ENCODE measurements at regions not wholly inside any gene's neighbourhood (a gene's known extent, or its start where the extent isn't known, plus 50 kb on each side); places are given as distances from the start of the nearest gene placed in this dataset.

DNA sequence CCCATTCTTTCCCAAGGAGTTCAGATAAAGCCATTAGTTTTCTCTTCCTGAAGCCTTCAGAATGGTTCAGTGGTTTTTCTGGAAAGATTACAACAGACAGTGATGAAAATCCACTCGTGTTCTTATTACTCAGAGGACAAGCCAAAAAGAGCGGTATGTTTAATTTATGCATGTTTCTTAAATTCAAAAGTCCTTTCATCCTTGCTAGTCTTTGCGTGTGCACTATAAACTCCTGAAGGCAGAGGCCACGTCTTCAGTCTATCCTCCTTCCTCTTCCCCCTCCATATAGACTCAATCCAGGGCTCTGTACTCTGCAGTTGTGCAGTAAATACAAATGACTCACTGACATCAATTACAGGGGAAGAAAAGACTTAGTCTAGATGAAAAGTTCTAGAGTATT, 409.2 kb upstream of the PLXNA2 start:
- Histone ChIP-seq H3K27ac (ENCODE audit: low read length) (no peak overlapping the region), H3K4me1 (ENCODE audit: control insufficient read depth, low read depth, low read length) (no peaks in the 10 kb centered on the region), H3K9me3 (ENCODE audit: control insufficient read depth, low read depth, low read length) (no peaks in the 10 kb centered on the region), H3K27me3 (ENCODE audit: control insufficient read depth, insufficient read depth, low read length) (no peaks in the 10 kb centered on the region), H3K4me3 (ENCODE audit: low read length) (no peak overlapping the region), H3K36me3 (ENCODE audit: control insufficient read depth, low read depth, low read length) (no peaks in the 10 kb centered on the region), H3K9ac (ENCODE audit: low read length) (no peak overlapping the region)

DNA sequence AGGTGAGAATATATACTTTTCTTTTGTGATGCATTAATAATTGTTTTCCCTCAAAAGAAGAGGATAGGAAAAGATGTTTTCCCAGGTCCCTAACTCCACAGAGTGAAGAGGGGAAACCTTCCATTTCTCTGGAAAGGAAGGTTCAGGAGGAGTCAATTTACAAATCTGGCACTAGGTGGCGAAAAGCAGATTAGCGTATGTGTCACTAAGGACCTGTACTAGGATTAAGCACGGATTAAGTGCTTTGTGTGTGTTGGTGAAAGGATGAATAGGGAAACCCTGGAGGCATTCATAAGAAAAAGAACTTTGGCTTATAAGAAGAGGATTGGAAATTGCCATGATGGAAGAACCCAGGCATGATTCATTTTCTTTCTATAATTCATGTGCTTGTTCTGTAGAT, 410.1 kb upstream of the PLXNA2 start:
- Histone ChIP-seq H3K4me1 (ENCODE audit: control insufficient read depth, low read depth, low read length) (no peaks in the 10 kb centered on the region), H3K9me3 (ENCODE audit: control insufficient read depth, low read depth, low read length) (no peaks in the 10 kb centered on the region), H3K27me3 (ENCODE audit: control insufficient read depth, insufficient read depth, low read length) (no peaks in the 10 kb centered on the region), H3K36me3 (ENCODE audit: control insufficient read depth, low read depth, low read length) (no peaks in the 10 kb centered on the region), H3K9ac (ENCODE audit: low read length) (no peak overlapping the region), H3K27ac (ENCODE audit: low read length) (no peak overlapping the region), H3K4me3 (ENCODE audit: low read length) (no peak overlapping the region)

GRCh38 chr1:208665936-208666335, 421.8 kb upstream of the PLXNA2 start:
- H3K27ac ChIP-seq (ENCODE audit: low read length): no peak overlapping the region
- no peaks in the 10 kb centered on the region for H3K9me3 ChIP-seq (ENCODE audit: control insufficient read depth, low read depth, low read length)
- H3K4me3 ChIP-seq (ENCODE audit: low read length): no peak overlapping the region

DNA sequence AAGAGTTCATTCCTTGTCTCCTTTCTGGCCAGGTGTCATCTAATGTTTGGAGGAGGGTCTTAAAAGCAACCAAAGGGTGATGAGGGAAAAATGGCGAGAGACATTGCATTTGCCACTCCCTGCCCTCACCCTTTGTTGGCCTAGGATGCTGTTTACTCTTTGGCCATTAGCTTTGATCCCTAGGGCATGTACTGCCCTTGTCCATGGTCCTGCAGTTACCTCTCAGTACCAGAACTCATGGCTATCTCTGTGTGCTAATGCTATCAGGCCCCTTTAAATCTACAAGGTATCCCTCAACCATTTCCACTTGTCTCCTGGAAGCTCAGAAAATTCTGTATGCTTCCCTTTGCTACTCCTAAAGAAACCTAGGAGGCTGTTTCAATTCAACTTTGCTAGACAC, 424.8 kb upstream of the PLXNA2 start:
- no peak overlapping the region for H3K27ac ChIP-seq (ENCODE audit: low read length)

More at GRCh38 chr1:208665936-208666335, 421.8 kb upstream of the PLXNA2 start:
- no peaks in the 10 kb centered on the region for H3K36me3 ChIP-seq (ENCODE audit: control insufficient read depth, low read depth, low read length)
- no peak overlapping the region for H3K9ac ChIP-seq (ENCODE audit: low read length)
- no peaks in the 10 kb centered on the region for H3K27me3 ChIP-seq (ENCODE audit: control insufficient read depth, insufficient read depth, low read length)
- H3K4me1 ChIP-seq (ENCODE audit: control insufficient read depth, low read depth, low read length): no peaks in the 10 kb centered on the region

GRCh38 chr1:208670778-208671177, 426.6 kb upstream of the PLXNA2 start:
- Histone ChIP-seq H3K27me3 (ENCODE audit: control insufficient read depth, insufficient read depth, low read length) (no peaks in the 10 kb centered on the region), H3K4me3 (ENCODE audit: low read length) (no peak overlapping the region), H3K9ac (ENCODE audit: low read length) (no peak overlapping the region), H3K36me3 (ENCODE audit: control insufficient read depth, low read depth, low read length) (no peaks in the 10 kb centered on the region), H3K4me1 (ENCODE audit: control insufficient read depth, low read depth, low read length) (no peaks in the 10 kb centered on the region), H3K9me3 (ENCODE audit: control insufficient read depth, low read depth, low read length) (no peaks in the 10 kb centered on the region), H3K27ac (ENCODE audit: low read length) (no peak overlapping the region)

More for the DNA sequence above, 424.8 kb upstream of the PLXNA2 start:
- no peaks in the 10 kb centered on the region for H3K27me3 ChIP-seq (ENCODE audit: control insufficient read depth, insufficient read depth, low read length)
- H3K9me3 ChIP-seq (ENCODE audit: control insufficient read depth, low read depth, low read length): no peaks in the 10 kb centered on the region
- H3K9ac ChIP-seq (ENCODE audit: low read length): no peak overlapping the region
- no peaks in the 10 kb centered on the region for H3K36me3 ChIP-seq (ENCODE audit: control insufficient read depth, low read depth, low read length)
- H3K4me3 ChIP-seq (ENCODE audit: low read length): no peak overlapping the region
- no peaks in the 10 kb centered on the region for H3K4me1 ChIP-seq (ENCODE audit: control insufficient read depth, low read depth, low read length)

- Histone ChIP-seq H3K4me3 (ENCODE audit: low read length) (no peak overlapping the region), H3K36me3 (ENCODE audit: control insufficient read depth, low read depth, low read length) (no peaks in the 10 kb centered on the region), H3K9me3 (ENCODE audit: control insufficient read depth, low read depth, low read length) (no peaks in the 10 kb centered on the region), H3K27ac (ENCODE audit: low read length) (no peak overlapping the region), H3K9ac (ENCODE audit: low read length) (no peak overlapping the region), H3K27me3 (ENCODE audit: control insufficient read depth, insufficient read depth, low read length) (no peaks in the 10 kb centered on the region), H3K4me1 (ENCODE audit: control insufficient read depth, low read depth, low read length) (no peaks in the 10 kb centered on the region)
These were observed 437.9 kb upstream of the PLXNA2 start for GRCh38 chr1:208681878-208682663.

GRCh38 chr1:208682664-208683013, 438.5 kb upstream of the PLXNA2 start:
- no peak overlapping the region for H3K4me3 ChIP-seq (ENCODE audit: low read length)
- no peak overlapping the region for H3K27ac ChIP-seq (ENCODE audit: low read length)
- no peaks in the 10 kb centered on the region for H3K9me3 ChIP-seq (ENCODE audit: control insufficient read depth, low read depth, low read length)
- H3K36me3 ChIP-seq (ENCODE audit: control insufficient read depth, low read depth, low read length): no peaks in the 10 kb centered on the region
- no peaks in the 10 kb centered on the region for H3K4me1 ChIP-seq (ENCODE audit: control insufficient read depth, low read depth, low read length)
- no peak overlapping the region for H3K9ac ChIP-seq (ENCODE audit: low read length)
- H3K27me3 ChIP-seq (ENCODE audit: control insufficient read depth, insufficient read depth, low read length): no peaks in the 10 kb centered on the region

DNA sequence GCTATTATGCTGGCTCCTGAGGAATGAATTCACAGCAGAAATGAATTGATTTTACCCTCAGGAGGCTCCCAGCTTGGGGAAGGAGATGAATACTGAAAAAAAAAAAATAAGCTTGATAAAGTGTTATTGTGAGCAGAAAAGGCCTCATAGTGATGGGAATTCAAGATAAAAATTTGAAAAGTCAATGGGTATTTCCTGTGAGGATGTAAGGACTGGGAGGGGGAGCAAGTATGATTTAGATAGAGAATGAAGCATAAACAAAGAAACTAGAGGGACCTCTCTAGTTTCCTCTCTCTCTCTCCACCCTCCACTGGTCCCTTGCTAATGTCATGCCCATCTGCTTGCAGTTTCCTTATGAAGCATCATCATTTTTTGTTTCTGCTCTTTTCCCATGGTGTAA, 439.0 kb upstream of the PLXNA2 start:
- H3K9ac ChIP-seq (ENCODE audit: low read length): no peak overlapping the region
- no peaks in the 10 kb centered on the region for H3K4me1 ChIP-seq (ENCODE audit: control insufficient read depth, low read depth, low read length)
- no peak overlapping the region for H3K27ac ChIP-seq (ENCODE audit: low read length)
- H3K27me3 ChIP-seq (ENCODE audit: control insufficient read depth, insufficient read depth, low read length): no peaks in the 10 kb centered on the region
- H3K4me3 ChIP-seq (ENCODE audit: low read length): no peak overlapping the region
- H3K9me3 ChIP-seq (ENCODE audit: control insufficient read depth, low read depth, low read length): no peaks in the 10 kb centered on the region
- no peaks in the 10 kb centered on the region for H3K36me3 ChIP-seq (ENCODE audit: control insufficient read depth, low read depth, low read length)

- Histone ChIP-seq H3K36me3 (ENCODE audit: control insufficient read depth, low read depth, low read length) (no peaks in the 10 kb centered on the region), H3K9me3 (ENCODE audit: control insufficient read depth, low read depth, low read length) (no peaks in the 10 kb centered on the region), H3K27me3 (ENCODE audit: control insufficient read depth, insufficient read depth, low read length) (no peaks in the 10 kb centered on the region), H3K4me1 (ENCODE audit: control insufficient read depth, low read depth, low read length) (no peaks in the 10 kb centered on the region), H3K27ac (ENCODE audit: low read length) (no peak overlapping the region), H3K9ac (ENCODE audit: low read length) (no peak overlapping the region), H3K4me3 (ENCODE audit: low read length) (no peak overlapping the region)
These were observed 440.0 kb upstream of the PLXNA2 start for GRCh38 chr1:208684192-208684591.

DNA sequence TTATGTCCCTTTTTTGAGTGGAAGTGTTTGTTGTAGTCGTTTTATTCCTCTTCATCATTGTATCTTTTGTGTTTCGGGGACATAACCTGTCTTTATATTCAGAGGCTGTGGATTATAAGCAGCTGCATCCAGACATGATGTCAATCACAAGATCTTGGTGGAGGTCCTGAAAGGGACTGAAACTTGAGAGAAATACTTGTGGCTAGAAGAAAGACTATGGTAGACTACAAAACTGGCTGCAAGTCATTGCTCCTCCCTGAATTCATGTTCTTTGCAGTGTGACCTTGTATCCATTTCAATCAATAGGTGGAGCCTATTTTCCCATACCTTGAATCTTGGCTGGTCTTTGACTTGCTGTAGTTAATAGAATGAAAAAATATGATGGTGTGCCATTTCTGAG, 442.4 kb upstream of the PLXNA2 start:
- H3K27me3 ChIP-seq (ENCODE audit: control insufficient read depth, insufficient read depth, low read length): no peaks in the 10 kb centered on the region

DNA sequence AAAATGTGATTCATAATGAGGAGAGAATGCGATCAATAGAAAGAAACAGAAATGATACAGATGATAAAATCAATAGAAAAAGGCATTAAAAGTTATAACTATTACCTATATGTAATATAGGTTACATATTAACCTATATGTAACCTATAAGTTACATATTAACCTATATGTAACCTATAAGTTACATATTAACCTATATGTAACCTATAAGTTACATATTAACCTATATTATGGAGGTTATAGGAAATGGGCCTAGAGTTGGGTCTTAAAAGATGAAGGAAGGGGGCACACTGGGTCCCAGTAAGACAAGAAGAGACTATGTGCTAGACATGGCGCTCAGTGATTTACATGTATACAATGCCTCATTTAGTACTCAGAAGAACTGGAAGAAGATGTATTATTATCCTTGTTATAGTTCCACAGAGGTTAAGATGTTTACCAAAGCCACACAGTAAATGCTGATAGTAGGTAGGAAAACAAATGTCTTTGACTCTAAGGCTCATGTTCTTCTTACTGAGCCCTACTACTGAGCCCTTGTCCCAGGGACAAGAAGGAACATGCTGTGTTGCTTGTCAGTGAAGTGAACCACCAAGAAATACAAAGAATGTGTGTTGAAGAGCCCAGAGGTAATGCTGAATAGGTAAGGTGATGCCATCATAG, 444.6 kb upstream of the PLXNA2 start:
- Histone ChIP-seq H3K9ac (ENCODE audit: low read length) (no peak overlapping the region), H3K9me3 (ENCODE audit: control insufficient read depth, low read depth, low read length) (peaks cover 7% of the 10 kb centered on the region), H3K27me3 (ENCODE audit: control insufficient read depth, insufficient read depth, low read length) (no peaks in the 10 kb centered on the region), H3K4me3 (ENCODE audit: low read length) (no peak overlapping the region), H3K36me3 (ENCODE audit: control insufficient read depth, low read depth, low read length) (no peaks in the 10 kb centered on the region), H3K27ac (ENCODE audit: low read length) (no peak overlapping the region), H3K4me1 (ENCODE audit: control insufficient read depth, low read depth, low read length) (no peaks in the 10 kb centered on the region)

More for the DNA sequence above, 442.4 kb upstream of the PLXNA2 start:
- Histone ChIP-seq H3K36me3 (ENCODE audit: control insufficient read depth, low read depth, low read length) (no peaks in the 10 kb centered on the region), H3K9me3 (ENCODE audit: control insufficient read depth, low read depth, low read length) (no peaks in the 10 kb centered on the region), H3K4me3 (ENCODE audit: low read length) (no peak overlapping the region), H3K27ac (ENCODE audit: low read length) (no peak overlapping the region), H3K4me1 (ENCODE audit: control insufficient read depth, low read depth, low read length) (no peaks in the 10 kb centered on the region), H3K9ac (ENCODE audit: low read length) (no peak overlapping the region)

- H3K27me3 ChIP-seq (ENCODE audit: control insufficient read depth, insufficient read depth, low read length): no peaks in the 10 kb centered on the region
- peaks cover 7% of the 10 kb centered on the region for H3K9me3 ChIP-seq (ENCODE audit: control insufficient read depth, low read depth, low read length)
- H3K27ac ChIP-seq (ENCODE audit: low read length): no peak overlapping the region
- no peak overlapping the region for H3K4me3 ChIP-seq (ENCODE audit: low read length)
- no peaks in the 10 kb centered on the region for H3K4me1 ChIP-seq (ENCODE audit: control insufficient read depth, low read depth, low read length)
- no peak overlapping the region for H3K9ac ChIP-seq (ENCODE audit: low read length)
- no peaks in the 10 kb centered on the region for H3K36me3 ChIP-seq (ENCODE audit: control insufficient read depth, low read depth, low read length)
These were observed 446.8 kb upstream of the PLXNA2 start for GRCh38 chr1:208691012-208691411.

Measured in iPS-18a (cell line).